ENCODE measurements at regions not wholly inside any gene's neighbourhood (a gene's known extent, or its start where the extent isn't known, plus 50 kb on each side); places are given as distances from the start of the nearest gene placed in this dataset.
A peak's percentile ranks its signal among the peaks of the same experiment; 100 is the strongest.

DNA sequence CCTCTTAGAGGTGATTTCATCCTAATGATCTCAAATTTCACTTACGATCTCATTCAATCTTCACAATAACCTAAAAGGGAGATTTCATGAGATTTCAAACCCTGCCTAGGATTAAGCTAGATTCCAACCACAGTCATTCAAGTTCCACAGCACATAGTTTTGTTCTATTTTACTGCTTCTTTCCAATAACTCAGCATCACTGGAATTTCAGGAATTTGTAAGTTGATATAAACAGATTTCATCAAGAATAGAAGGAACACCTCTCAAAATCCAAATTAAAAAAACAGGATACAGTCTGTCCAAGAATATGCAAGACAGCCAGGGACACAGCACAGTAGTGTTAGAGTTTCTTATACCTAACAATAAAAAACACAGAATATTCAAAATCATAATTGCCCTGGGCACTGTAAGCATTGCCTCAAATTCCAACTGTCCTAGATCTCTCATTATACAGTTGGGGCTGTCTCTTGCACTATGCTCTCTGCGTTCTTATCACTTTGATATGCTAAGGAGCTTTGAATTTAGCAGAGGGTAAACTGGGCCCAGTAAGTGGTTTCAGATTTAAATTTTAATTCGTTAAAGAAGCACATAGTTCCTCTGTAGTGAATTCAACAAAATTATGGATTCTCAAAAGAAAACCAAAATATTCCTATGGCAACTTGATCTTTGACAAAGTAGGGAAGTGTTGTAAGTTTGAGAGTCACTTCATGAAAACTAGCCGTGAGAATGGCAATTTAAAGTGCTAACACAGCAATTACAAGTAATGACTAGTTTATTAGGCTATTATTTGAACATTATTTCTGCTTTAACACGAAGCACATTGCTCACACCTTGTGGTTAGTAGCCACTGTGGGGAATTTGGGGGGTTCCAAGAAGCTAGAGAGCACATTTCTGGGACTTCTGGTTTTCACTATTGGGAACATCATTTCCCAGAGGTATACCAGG, 478.6 kb upstream of the C9orf72 start:
- no peak overlapping the region for H3K27ac ChIP-seq
- TF ChIP-seq ZFX (IDR thresholded peaks at IDR 0.05) = no peak
- TF ChIP-seq, protein P1, sequence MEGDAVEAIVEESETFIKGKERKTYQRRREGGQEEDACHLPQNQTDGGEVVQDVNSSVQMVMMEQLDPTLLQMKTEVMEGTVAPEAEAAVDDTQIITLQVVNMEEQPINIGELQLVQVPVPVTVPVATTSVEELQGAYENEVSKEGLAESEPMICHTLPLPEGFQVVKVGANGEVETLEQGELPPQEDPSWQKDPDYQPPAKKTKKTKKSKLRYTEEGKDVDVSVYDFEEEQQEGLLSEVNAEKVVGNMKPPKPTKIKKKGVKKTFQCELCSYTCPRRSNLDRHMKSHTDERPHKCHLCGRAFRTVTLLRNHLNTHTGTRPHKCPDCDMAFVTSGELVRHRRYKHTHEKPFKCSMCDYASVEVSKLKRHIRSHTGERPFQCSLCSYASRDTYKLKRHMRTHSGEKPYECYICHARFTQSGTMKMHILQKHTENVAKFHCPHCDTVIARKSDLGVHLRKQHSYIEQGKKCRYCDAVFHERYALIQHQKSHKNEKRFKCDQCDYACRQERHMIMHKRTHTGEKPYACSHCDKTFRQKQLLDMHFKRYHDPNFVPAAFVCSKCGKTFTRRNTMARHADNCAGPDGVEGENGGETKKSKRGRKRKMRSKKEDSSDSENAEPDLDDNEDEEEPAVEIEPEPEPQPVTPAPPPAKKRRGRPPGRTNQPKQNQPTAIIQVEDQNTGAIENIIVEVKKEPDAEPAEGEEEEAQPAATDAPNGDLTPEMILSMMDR (conservative IDR thresholded peaks at IDR 0.05) = no peak

DNA sequence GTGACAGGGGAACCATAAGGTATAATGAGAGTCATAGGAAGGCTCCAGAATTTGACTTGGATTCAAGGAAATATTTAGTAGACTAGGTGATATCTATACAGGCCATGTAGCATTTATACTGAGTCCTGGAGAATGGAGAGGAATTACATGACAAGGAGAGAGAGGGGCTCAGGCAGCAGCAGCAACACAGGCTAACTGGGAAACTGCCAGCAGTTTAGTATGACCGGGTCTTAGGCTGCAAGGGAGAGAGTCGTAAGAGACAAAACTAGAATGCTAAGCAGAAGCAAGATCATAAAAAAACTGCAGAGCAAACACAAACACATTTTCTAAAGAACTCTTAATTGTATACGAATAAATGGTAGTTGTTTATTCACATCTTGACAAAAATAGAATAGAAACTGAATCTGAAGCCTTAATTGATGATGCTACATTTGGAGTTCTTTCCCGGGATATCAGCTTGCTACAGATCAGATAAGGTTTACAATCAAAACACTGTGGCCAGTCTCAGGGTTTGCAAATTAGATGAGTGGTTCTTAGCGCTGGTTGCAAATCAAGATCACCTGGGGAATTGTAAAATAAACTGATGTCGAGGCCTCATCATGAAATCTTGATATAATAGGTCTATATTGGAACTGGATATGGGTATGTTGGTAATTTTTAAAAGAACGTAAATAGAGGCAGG, 480.0 kb upstream of the C9orf72 start:
- TF ChIP-seq ZFX (IDR thresholded peaks at IDR 0.05) = no peak
- TF ChIP-seq, protein P1 (conservative IDR thresholded peaks at IDR 0.05) = no peak
- H3K27ac ChIP-seq = no peak overlapping the region

DNA sequence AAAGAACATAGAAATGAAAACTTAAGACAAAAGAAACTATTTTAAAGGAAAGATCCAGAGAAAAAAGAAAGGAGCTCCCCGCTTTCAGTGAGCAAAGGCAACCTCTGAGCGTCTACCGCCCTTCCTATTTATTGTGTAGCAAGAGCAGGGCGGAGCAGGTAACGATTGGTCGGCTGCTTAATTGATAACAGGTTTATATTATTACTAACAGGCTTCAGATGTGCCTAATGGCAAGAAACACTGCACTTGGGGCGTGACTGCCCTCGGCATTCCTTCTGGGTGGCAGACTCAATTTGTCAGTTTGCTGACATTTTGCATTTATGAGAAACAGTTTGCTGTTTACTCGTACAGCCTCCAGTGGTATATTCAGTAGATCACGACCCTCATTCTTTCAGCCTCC, 482.7 kb upstream of the C9orf72 start:
- H3K27ac ChIP-seq = no peak overlapping the region
- no peak for TF ChIP-seq ZFX (IDR thresholded peaks at IDR 0.05)
- TF ChIP-seq, protein P1 (conservative IDR thresholded peaks at IDR 0.05) = no peak

DNA sequence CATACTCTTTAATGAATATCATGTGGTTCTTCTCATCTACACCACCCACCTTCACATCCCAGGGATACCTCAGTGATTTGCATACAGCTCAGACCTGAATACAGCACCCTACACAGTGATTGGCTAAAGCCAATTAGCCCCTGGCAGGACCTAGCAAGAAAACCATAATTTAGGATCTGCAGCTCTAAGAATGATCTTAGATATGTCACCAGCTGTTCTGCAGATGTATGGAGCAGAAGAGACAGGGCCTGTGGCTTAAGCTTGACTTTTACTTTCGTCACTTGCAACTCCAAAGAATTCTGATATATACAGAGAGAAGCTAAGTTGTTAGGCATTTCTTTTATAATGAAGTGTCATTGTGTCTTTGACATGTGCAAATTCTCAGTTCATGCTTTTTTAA, 483.2 kb upstream of the C9orf72 start:
- TF ChIP-seq, protein P1 (conservative IDR thresholded peaks at IDR 0.05) = no peak
- TF ChIP-seq ZFX (IDR thresholded peaks at IDR 0.05) = no peak
- no peak overlapping the region for H3K27ac ChIP-seq

DNA sequence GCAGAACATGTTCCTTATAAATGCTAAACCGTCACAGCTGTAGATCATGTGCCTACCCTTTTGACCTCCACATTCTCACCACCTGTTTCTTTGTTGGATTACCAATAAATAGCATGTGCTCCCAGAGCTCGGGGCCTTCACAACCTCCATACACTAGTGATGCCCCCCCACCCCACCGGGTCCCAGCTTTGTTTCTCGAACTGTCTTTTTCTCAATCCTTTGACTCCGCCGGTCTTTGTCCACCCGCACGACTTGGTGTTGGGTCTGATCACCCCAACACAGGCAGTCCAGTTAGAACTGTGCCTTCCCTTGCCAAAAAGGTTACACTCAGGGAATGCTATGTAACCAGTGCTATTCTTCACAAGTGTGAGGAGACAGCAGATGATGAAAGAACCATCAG, 485.9 kb upstream of the C9orf72 start:
- TF ChIP-seq, protein P1 (conservative IDR thresholded peaks at IDR 0.05) = no peak
- no peak for TF ChIP-seq ZFX (IDR thresholded peaks at IDR 0.05)
- no peak overlapping the region for H3K27ac ChIP-seq

DNA sequence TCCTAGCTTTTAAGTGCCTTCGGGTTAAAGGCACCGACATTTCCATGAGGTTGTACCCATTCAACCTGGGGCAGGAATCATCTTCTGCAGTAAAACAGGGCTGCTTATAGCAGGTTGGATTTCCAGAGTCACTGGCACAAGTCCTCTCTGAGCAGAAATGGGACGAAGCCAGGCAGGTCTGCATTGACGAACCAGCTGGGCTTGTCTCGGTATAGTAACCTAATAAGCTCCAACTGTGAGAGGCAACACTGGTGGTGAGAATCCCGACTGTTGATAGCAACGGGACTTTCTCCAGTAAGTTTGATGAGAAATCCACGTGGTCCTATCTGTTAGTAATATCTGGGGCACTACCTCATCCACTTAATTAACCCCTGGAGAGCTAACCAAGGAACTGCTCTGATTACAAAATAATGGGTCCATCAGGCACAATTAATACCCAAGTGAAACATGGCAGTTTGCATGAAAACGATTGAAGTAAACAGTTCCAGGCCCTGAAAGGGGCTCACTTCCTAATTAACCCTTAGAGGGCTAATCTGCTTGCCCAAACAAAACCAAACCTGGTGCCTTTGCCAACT, 491.0 kb upstream of the C9orf72 start:
- TF ChIP-seq, protein P1 (conservative IDR thresholded peaks at IDR 0.05) = no peak
- TF ChIP-seq ZFX (IDR thresholded peaks at IDR 0.05) = no peak

DNA sequence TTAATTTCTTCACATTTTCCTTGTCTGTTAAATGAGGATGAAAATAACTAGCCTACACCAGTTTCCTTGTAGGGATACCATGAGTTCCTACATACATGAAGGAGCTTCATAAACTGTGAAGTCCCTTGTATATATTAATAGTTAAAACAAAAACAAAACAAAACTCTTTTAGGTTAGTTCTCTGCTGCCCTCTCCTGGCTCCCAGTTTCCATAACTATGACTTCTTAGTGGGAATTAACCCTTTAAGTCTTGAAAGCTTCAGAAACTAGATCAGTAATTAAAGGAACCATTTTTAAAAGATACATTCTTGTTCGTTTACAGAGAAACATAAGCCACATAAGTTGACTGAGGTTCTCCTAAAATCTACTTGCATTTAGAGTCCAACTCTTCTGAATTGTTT, 500.0 kb upstream of the C9orf72 start:
- no peak for TF ChIP-seq ZFX (IDR thresholded peaks at IDR 0.05)
- TF ChIP-seq, protein P1 (conservative IDR thresholded peaks at IDR 0.05) = peak; percentile 77
- no peak overlapping the region for H3K27ac ChIP-seq

More for the DNA sequence above, 491.0 kb upstream of the C9orf72 start:
- H3K27ac ChIP-seq = no peak overlapping the region

All from C4-2B (cell line).